Mesothelial cell of epicardium (in vitro differentiated cells): ENCODE measurements at regions not wholly inside any gene's neighbourhood (a gene's known extent, or its start where the extent isn't known, plus 50 kb on each side); places are given as distances from the start of the nearest gene placed in this dataset.

ENCODE experiments used
- DNase-seq, 2 experiments: peaks; one replicate each; pipeline ENCODE4 v3.0.0; 2021; ENCODE audit warnings: low spot score in 2 of 2; ENCODE audit not compliant: unreplicated experiment in 2 of 2
- H3K27ac Mint-ChIP-seq: 2 replicates; pipeline ENCODE4 v1.8.0; 2021; ENCODE audit warnings: mixed read lengths
- H3K27me3 Mint-ChIP-seq: 2 replicates; pipeline ENCODE4 v1.8.0; 2021; ENCODE audit warnings: low read depth, mixed read lengths
- H3K36me3 Mint-ChIP-seq: 2 replicates; pipeline ENCODE4 v1.8.0; 2021; ENCODE audit warnings: mixed read lengths
- H3K4me1 Mint-ChIP-seq: 2 replicates; pipeline ENCODE4 v1.8.0; 2021; ENCODE audit warnings: mixed read lengths
- H3K4me3 Mint-ChIP-seq: 2 replicates; pipeline ENCODE4 v1.8.0; 2021; ENCODE audit warnings: mild to moderate bottlenecking, moderate library complexity, mixed read lengths
- H3K9me3 Mint-ChIP-seq: 2 replicates; pipeline ENCODE4 v1.8.0; 2021; ENCODE audit warnings: mixed read lengths
- CTCF ChIP-seq: fragments of 200-600 bp; sonication (generic); IDR thresholded peaks from one replicate; pipeline ENCODE4 v1.5.0; 2021; ENCODE audit warnings: antibody characterized with exemption; ENCODE audit not compliant: unreplicated experiment

- Mint-ChIP-seq H3K4me3 (no peak overlapping the region), H3K36me3 (no peaks in the 10 kb centered on the region), H3K9me3 (peaks cover 9% of the 10 kb centered on the region), H3K27me3 (peaks cover 15% of the 10 kb centered on the region), H3K27ac (no peak overlapping the region), H3K4me1 (no peaks in the 10 kb centered on the region)
- no peak for DNase-seq
- no peak for TF ChIP-seq CTCF
Observed at GRCh38 chr12:63319386-63319785, 168.4 kb upstream of the AVPR1A start.

- Mint-ChIP-seq H3K27ac (no peak overlapping the region), H3K4me3 (no peak overlapping the region), H3K36me3 (no peaks in the 10 kb centered on the region), H3K9me3 (peaks cover 9% of the 10 kb centered on the region), H3K4me1 (no peaks in the 10 kb centered on the region), H3K27me3 (peaks cover 10% of the 10 kb centered on the region)
- no peak for DNase-seq
- TF ChIP-seq CTCF = no peak
Observed at GRCh38 chr12:63318933-63319332, 167.9 kb upstream of the AVPR1A start.

- Mint-ChIP-seq H3K4me1 (no peaks in the 10 kb centered on the region), H3K27ac (no peak overlapping the region), H3K36me3 (no peaks in the 10 kb centered on the region), H3K4me3 (no peak overlapping the region), H3K27me3 (peaks cover 6% of the 10 kb centered on the region), H3K9me3 (peaks cover 9% of the 10 kb centered on the region)
- DNase-seq = no peak
- TF ChIP-seq CTCF = no peak
Observed at GRCh38 chr12:63318313-63318712, 167.3 kb upstream of the AVPR1A start.

GRCh38 chr12:63317880-63318279 is 166.9 kb upstream of the AVPR1A start:
- Mint-ChIP-seq H3K27ac (no peak overlapping the region), H3K36me3 (no peaks in the 10 kb centered on the region), H3K9me3 (peaks cover 9% of the 10 kb centered on the region), H3K4me1 (no peaks in the 10 kb centered on the region), H3K4me3 (no peak overlapping the region), H3K27me3 (peaks cover 6% of the 10 kb centered on the region)
- no peak for TF ChIP-seq CTCF
- no peak for DNase-seq

- H3K4me3 Mint-ChIP-seq = no peak overlapping the region
- no peaks in the 10 kb centered on the region for H3K36me3 Mint-ChIP-seq
- peaks cover 9% of the 10 kb centered on the region for H3K9me3 Mint-ChIP-seq
- no peak for TF ChIP-seq CTCF
- DNase-seq = no peak
- H3K27ac Mint-ChIP-seq = no peak overlapping the region
- H3K4me1 Mint-ChIP-seq = no peaks in the 10 kb centered on the region
- H3K27me3 Mint-ChIP-seq = peaks cover 6% of the 10 kb centered on the region
Observed at GRCh38 chr12:63317286-63317846, 166.4 kb upstream of the AVPR1A start.

GRCh38 chr12:63313139-63313538 is 162.1 kb upstream of the AVPR1A start:
- no peak for TF ChIP-seq CTCF
- Mint-ChIP-seq H3K27me3 (peaks cover 2% of the 10 kb centered on the region), H3K4me1 (no peaks in the 10 kb centered on the region), H3K36me3 (peaks cover 1% of the 10 kb centered on the region), H3K4me3 (no peak overlapping the region), H3K9me3 (peaks cover 16% of the 10 kb centered on the region), H3K27ac (no peak overlapping the region)
- no peak for DNase-seq
